EH (cell line): ENCODE measurements at regions not wholly inside any gene's neighbourhood (a gene's known extent, or its start where the extent isn't known, plus 50 kb on each side); places are given as distances from the start of the nearest gene placed in this dataset.
"Not testable (repeated sequence)": the region's sequence is repeated elsewhere in the genome, so short reads cannot be mapped to it uniquely, and the experiment has no call there.

Experiments
- DNase-seq: peaks from one replicate; pipeline ENCODE4 v3.0.0-alpha.2; 2015; ENCODE audit warnings: low read depth

DNA sequence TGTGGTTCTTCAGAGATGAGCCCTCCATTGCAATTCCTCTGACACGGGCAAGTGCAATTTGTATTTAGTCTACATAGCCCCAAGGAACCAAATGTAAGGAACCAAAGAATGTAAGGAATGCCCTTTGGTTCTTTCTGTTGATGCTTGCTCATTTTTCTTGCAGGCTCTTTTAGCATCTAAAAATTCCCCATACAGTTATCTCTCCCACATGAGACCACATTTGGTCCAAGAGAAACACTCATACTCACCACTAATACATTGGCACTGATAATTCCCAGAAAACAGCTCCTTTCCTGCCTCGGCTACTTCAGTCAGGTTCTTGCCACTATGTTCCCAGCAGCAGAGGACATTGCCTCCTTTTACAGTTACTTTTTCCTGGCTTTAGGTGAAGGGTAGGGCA, 332.6 kb downstream of the AEBP2 start:
- peak; percentile 96 for DNase-seq

DNA sequence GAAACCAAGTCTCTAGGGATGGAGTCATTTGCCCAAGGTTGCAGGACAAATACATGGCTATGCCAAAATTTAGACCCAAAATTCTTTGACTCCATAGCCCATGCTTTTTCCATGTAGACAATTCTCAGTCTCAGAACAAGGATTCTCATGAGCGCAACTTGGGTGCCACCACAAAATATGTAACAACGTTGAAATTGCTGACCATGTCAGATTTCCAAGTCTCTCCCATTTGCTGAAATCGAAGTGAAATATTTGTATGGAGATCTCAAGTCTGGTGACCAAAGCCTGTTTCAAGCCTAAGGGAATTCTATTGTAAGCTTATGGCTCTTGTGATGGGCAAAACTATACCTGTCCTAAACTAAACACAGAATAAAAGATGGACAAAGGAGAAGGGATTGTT, 333.5 kb downstream of the AEBP2 start:
- no peak for DNase-seq

DNA sequence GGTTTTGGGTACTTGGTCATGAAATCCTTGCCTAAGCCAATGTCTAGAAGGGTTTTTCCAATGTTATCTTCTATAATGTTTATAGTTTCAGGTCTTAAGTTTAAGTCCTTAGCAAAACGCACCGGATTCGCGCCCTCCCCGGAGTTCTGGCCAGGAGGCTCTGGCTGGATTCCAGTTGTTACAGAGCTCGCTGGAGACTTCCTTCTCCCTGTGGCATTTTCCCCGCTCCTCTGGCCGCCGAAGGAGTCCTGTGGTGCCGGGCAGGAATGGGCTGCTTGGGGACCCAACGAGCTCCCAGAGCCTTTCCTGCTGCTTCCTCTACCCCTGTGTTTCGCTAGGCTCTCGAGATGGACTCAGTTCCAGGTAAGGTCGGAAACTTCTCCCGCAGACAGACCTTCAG, 335.9 kb downstream of the AEBP2 start:
- DNase-seq, result no peak

DNA sequence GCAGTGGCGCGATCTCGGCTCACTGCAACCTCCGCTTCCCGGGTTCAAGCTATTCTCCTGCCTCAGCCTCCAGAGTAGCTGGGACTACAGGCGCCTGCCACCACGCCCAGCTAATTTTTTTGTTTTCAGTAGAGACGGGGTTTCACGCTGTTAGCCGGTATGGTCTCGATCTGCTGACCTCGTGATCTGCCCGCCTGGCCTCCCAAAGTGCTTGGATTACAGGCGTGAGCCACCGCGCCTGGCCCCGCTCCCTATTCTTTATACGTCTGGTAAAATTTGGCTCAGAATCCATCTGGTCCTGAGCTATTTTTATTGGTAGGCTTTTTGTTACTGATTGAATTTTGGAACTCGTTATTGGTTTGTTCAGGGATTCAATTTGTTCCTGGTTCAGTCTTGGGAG, 336.7 kb downstream of the AEBP2 start:
- not testable (repeated sequence) for DNase-seq

DNA sequence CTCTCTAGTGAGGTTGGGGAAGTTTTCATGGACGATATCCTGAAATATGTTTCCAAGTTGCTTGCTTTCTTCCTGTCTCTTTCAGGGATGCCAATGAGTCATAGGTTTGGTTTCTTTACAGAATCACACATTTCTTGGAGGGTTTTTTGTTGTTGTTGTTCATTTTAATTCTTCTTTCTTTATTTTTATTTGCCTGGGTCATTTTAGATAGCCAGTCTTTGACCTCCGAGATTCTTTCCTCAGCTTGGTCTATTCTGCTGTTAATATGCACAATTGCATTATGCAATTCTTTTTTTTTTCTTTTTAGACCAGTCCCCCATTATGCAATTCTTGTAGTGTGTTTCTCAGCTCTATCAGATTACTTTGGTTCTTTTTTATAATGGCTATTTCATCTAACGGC, 338.9 kb downstream of the AEBP2 start:
- DNase-seq, result peak; percentile 62

DNA sequence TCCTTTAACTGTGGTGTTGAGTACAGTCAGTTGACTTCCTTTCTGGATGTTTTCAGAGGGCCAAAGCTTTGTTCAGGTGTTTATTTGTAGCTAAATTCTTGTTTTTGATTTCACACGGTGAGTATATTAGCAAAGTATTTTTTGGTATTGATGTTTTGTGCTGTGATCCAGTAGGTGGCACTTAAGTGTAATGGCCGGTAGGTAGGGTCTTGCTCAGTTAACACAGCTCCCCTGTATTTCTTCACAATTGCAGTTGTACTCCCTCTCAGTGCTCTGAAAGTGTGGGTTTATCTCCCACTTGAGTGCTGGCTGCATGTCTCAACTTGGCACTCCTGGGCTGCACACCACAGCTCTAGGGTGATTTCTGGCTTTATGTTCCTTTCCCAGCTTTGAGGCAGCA, 339.5 kb downstream of the AEBP2 start:
- DNase-seq, result no peak

DNA sequence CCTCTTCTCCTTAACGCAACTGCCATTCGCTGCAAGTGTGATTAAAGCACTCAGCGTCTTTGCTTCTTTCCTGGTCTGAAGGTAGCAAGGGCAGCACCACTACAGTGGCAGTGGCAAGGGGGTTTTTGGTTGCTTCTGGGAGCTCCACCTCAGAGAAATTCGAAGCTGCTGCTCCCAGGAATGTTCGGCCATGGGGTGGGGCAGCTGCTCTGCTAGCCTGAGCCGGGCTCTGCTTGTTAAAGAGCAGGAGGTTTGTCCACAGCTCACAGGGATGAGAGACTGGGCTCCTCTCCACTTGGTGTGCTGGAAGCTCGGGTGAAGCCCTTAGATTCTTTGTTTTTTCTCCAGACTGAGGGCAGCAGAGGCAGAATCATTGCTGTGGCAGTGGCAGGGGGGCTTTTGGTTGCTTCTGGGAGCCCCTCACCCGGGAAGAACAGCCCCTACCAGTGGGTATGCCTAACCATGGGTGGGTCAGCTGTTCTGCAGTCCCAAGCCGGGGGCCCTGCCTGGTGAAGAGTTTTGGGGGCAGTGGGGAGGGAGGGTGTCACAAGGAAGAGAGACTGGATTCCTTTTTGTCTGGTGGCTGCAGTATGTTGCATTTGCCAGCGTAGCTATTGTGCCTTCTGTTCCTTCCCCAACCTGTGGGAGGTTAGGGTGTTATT, 340.2 kb downstream of the AEBP2 start:
- peak; percentile 46 for DNase-seq

DNA sequence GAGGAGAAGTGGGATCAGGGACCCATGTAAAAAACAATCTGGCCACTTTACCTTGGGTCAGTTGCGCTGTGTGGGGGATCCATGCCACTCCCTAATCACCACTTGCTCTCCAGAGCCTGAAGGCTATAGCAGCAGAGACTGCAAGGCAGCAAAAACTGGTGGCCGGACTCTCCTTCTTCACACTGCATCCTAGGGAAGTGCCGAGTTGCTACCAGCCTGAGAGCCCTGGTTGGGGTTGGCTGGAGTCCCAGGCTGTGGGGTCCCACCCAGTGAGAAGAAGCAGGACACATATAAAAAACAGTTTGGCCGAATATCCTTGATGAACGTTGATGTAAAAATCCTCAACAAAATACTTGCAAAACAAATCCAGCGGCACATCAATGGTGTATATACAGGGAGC, 341.2 kb downstream of the AEBP2 start:
- no peak for DNase-seq

DNA sequence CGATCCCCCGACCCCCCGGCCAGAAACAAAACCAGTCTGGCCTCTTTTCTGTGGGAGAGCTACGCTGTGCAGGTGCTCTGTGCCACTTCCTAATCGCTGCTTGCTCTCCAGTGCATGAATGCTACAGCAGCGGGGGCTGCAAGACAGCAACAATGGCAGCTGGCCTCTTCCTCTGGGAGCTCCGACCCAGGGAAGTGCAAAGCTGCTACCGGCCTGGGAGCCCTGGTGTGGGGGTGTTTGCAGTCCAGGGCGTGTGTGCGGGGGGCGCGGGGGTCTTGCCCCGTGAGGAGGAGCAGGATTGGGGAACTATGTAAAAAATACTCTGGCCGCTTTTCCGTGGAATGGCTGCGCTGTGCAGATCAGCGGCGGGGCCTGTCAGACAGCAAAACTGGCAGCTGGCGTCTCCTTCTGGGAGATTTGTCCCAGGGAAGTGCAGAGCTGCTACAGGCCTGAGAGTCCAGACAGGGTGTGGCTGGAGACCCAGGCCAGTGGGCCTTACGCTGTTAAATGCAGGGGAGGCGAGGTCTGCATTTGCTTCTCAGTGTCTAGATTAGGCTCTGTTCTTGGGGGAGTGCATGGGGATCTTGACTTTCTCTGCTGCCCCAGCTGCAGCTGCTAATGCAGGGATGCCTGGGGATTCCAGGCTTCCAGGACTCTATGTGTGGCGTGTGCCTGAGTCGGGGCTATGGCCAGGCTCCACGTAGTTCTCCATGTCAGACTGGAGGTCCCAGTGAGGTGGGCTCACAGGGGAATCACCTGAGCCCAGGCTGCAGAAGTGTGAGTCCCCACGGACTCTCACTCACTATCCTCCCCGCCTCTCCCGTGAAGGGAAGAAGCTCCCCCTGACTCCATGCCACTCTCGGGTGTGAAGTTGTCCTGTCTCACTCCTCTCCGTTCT, 344.5 kb downstream of the AEBP2 start:
- DNase-seq, result no peak

DNA sequence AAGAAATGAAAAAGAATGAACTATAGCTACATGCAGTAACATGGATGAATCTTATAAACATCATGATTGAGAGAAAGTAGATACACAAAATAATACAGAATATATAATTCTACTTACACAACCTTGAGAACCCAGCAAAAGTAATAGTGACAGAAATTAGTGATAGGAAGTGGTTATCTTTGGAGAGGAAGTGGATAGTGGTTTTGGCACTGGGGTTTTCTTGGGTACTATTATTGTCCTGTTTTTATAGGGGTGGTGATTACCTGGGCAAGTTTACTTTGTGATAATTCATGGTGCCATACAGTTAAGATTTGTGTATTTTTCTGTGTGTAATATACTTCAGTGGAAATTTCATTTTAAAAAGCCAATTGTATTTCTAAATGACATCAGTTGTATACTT, 352.7 kb downstream of the AEBP2 start:
- DNase-seq, result no peak

DNA sequence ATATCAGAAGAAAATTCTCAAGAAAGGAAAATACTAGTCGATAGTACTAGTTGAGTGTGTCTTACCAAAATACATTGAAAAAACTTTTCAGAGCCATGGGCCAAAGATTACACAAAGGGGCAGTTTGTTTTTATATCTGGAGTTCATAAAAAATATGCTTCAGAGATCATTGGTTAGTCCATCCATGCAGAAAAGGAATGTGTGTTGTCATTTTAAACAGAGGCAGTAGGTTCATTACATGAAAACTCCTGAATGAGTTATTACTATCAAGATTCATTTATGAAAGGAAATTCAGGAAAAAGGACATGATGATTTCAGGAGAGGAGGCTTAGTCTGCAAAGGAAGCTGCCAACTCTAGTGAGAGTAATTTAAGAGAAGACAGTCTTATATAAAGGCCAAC, 354.8 kb downstream of the AEBP2 start:
- DNase-seq, result no peak

DNA sequence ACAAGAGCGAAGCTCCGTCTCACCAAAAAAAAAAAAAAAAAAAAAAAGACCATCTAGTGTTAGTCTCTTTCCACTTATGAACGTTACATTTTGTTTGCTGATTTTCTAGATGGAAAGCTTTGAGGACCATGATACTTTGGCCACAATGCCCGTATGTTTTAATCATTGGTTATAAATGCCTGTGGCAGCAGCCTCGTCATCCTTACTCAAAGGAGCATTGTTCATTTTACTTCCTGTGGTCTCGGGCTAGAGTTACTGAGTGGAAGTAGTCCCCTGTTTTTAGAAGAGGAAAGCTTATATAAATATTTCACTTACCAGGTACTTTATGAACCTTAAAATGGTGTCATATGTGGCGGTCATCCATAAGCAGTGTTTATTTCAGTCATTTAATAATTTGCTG, 359.9 kb downstream of the AEBP2 start:
- peak; percentile 31 for DNase-seq

DNA sequence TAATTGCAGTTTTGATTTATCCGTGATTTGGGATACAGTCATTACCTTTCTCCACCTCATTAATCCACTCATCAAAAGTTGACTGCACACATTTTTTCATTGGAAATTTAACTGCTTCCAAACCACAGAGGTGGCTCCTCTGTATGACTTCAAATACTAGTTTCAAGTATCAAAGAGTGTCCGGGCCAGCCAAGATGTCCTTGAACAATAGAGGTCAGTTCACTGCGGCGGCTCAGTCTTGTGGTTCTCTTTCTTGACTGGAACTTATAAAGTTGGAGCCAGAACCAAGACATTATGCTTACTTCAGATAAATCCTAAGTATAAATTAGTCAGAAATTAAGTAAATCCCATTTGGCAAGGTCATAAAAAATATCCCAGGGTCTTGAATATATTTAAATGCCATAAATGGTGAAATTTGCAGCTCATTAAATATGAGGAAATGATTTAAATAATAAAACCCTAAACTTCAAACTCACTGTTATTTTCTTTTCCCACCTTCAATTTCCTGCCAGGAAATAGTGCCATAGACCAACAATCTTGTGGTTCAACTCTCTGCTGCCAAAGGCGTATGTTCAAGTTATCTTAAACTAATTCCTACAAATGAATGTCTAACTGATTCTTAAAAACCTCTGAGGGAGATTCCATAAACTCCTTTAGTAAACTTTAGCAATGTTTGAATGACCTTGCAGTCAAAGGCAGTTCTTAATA, 360.8 kb downstream of the AEBP2 start:
- DNase-seq, result peak; percentile 8

DNA sequence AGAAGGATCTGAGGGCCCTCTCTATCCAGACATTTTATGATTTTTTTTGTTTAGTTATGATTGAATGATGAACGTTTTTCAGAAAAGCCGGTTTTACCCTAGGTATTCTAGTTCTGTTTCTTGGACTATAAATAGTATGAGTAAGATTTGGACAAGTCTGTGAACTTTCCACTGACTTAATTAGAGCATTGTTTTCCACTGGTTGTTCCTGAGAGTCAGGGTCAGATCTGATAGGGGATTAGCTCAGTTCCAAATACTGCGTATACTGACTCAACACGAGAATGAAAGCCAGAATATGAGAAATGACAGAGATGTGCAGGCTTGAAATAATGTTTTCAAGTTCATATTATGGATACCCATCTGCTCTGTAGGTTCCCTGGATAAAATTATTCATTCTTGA, 361.6 kb downstream of the AEBP2 start:
- peak; percentile 15 for DNase-seq

DNA sequence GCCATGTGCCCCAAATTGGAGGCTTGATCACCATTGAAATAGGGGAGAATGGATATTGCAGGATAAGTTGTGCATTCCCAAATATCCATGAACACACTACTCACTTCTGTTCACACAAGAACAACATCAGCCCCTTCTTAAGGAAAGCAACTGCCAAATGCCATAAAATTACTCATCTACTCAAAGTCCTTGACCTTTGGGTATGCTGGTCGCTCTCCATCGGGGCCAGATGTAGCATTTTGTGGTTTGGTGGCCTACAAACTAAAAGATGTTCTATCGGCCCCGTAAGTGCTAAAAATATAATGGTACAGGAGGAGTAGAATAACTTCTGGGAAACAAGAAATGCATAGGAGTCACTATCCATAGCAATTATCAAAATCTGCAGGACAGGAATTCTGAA, 362.6 kb downstream of the AEBP2 start:
- peak; percentile 53 for DNase-seq

DNA sequence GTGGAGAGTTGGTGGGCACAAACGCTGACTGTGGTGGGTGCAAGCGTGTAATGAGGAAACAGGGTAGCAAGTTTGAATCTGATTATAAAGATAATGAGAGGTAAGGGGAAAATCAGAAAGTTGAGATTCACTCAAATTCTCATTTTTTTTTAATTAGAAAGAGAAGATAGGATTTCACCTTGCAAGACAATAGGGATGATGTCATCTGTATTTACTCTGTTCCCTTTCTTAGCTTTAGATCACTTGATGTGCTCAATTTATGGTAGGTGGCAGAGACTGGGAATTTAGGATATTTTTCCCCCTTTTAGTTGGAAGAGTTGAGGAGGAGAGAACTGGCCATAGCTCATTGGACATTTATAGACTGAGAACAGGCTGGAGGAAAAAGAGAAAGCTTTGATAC, 363.6 kb downstream of the AEBP2 start:
- DNase-seq, result no peak

DNA sequence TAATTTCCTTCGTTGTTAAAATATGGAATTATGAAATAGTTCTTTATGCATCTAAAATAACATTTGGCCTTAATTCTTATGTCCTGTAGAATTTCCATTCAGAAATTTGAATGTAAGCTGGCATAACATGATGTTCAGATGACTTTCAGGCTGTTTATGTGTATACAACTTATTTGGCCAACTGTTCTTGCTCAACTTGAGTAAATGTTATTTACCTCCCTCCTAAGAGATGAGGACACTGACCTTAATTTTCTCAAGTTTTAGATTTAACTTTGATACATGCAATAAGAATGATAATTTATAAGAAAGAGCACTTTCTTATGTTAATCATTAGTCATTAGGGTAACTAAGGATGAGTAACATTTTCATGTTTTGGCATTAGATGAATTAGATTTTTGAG, 365.4 kb downstream of the AEBP2 start:
- DNase-seq, result no peak

DNA sequence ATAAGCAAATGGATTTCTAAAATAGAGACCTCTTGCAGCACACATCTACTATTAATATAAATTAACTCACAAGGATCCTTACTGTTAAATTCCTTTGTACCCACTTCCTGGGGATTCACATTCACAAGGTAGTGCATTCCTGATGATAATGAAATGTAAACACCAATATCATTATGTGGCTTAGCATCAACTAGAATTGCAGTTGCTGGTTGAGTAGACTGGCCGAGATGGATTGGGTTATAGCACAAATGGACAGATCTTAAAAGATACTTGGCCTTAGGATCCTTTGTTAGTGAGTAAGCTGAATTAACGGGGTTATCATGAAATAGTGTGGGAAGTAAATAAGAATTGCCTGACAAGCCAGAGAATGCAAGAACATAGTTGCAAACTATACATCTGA, 369.1 kb downstream of the AEBP2 start:
- DNase-seq, result peak; percentile 30

DNA sequence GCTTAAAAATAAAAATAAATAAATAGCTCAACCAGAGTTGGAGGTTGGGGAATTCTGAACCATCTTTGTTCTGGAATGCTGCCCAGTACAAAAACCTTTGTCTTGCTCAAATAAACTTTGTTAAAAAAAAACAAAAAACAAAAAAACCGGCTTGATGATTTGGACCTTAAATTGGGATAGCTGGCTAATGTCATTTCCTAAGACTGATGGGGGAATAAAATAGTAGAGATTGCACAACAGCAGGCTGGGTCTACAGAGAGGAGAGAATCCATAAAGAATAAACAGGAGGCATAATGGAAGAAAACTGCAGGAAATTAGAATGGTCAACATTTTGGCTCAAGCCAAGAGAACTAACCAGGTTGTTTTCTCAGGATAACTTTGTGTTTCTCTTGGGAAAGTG, 370.9 kb downstream of the AEBP2 start:
- DNase-seq, result no peak

DNA sequence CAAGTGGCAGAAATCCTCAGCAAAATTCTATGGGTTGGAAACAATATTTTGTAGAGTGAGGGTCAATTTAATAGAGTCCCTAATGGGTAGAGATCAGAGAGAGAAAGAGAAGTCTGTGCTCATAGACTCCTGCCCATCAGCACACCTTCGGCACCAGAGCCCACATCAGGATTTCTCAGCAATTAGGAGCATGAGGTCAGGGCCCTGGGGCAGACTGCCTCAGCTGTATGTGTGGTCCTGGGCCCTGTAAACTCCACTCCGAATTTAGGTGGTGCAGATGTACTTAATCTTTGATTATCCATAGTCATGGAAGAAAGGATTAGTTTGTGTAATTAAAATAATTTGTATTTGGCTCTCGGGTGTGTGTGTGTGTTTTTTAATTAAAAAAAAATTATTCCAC, 372.6 kb downstream of the AEBP2 start:
- DNase-seq, result no peak

DNA sequence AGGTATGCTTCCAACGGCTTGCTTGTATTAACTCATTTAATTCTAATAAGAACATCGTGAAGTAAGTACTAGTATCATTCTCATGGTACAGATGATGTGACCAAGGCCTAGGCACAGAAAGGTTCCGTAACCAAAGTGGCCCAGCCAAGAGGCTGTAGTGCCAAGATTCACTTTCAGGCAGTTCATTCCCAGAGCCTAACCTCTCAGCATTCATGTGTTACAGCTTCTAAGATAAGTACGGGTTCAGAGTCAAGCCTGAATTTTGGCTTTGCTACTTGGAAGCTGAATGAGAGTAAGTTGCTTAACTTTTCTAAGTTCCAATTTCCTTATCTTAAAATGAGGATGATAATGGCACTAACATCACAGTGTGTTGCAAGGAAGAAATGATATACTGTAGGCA, 379.9 kb downstream of the AEBP2 start:
- no peak for DNase-seq

DNA sequence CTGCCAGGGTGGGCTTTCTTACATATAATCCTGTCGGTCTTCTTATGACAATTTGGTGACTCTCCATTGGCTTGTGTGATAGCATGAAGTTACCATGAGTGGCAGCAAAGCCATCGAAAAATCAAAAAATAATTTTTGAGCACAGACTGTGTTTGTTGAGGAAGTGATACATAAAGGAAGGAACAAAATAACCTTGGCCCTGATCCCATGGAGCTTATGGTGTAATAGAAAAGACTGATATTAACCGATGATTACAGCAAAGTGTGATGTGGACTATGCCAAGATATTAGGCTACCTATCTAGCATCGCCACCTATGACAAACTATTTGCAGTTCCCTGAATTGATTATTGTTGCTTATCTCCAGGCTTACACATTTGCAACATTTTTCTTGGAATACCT, 383.2 kb downstream of the AEBP2 start:
- no peak for DNase-seq

DNA sequence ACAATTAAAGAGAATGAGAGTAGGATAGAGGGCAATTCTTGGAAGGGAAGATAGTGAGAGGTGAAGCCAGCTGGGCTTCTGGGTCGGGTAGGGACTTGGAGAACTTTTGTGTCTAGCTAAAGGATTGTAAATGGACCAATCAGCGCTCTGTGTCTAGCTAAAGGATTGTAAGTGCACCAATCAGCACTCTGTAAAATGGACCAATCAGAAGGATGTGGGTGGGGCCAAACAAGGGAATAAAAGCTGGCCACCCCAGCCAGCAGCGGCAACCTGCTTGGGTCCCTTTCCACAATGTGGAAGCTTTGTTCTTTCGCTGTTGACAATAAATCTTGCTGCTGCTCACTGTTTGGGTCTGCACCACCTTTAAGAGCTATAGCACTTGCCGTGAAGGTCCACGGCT, 384.0 kb downstream of the AEBP2 start:
- DNase-seq, result not testable (repeated sequence)
